ENCODE measurements at regions not wholly inside any gene's neighbourhood (a gene's known extent, or its start where the extent isn't known, plus 50 kb on each side); places are given as distances from the start of the nearest gene placed in this dataset.

GRCh38 chr6:95830859-95831557 is 184.8 kb upstream of the FUT9 start:
- H3K9ac ChIP-seq (ENCODE audit: low read length in 3 of 3) = no peak overlapping the region
- no peak for TF ChIP-seq CTCF (IDR thresholded peaks at IDR 0.05; ENCODE audit: borderline replicate concordance, extremely low read depth, insufficient read depth)
- DNase-seq (no peak), FAIRE-seq (no peak)
- no peaks in the 10 kb centered on the region for H3K36me3 ChIP-seq (ENCODE audit: control insufficient read depth in 2 of 3, insufficient read depth in 3 of 3, low read length in 3 of 3)
- no peaks in the 10 kb centered on the region for H3K9me3 ChIP-seq (ENCODE audit: control insufficient read depth in 2 of 3, insufficient read depth in 1 of 3, low read length in 3 of 3)
- H3K27ac ChIP-seq (ENCODE audit: low read depth in 2 of 2, low read length in 2 of 2) = no peak overlapping the region
- H3K4me3 ChIP-seq (ENCODE audit: low read length in 3 of 3) = no peak overlapping the region
- H3K27me3 ChIP-seq (ENCODE audit: control insufficient read depth, insufficient read depth, low read length) = no peaks in the 10 kb centered on the region
- H3K4me1 ChIP-seq (ENCODE audit: control insufficient read depth in 2 of 3, insufficient read depth in 2 of 3, low read depth in 1 of 3, low read length in 3 of 3) = no peaks in the 10 kb centered on the region
- intact Hi-C loops (cut with DNase I) = no loop called here

DNA sequence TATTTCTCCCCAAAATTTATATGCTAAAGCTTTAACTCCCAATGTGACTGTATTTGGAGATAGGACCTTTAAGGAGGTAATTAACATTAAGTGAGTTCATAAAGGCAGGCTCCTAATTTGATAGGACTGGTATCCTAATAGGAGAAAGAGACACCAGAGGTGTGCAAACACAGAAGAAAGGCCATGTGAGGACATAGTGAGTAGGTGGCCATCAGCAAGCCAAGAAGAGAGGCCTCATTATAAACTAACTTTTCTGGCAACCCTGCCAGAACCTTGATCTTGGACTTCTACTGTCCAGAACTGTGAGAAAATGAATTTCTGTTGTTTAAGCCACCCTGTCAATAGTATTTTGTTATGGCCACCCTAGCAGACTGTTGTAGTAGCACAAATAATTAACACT is 177.9 kb upstream of the FUT9 start:
- no peak for FAIRE-seq
- intact Hi-C loops (cut with DNase I) = no loop called here
- H3K36me3 ChIP-seq (ENCODE audit: control insufficient read depth in 2 of 3, insufficient read depth in 3 of 3, low read length in 3 of 3) = no peaks in the 10 kb centered on the region

GRCh38 chr6:95841560-95841959 is 174.2 kb upstream of the FUT9 start:
- Histone ChIP-seq H3K9me3 (ENCODE audit: control insufficient read depth in 2 of 3, insufficient read depth in 1 of 3, low read length in 3 of 3) (no peaks in the 10 kb centered on the region), H3K4me3 (ENCODE audit: low read length in 3 of 3) (no peak overlapping the region), H3K27ac (ENCODE audit: low read depth in 2 of 2, low read length in 2 of 2) (no peak overlapping the region), H3K9ac (ENCODE audit: low read length in 3 of 3) (no peak overlapping the region), H3K4me1 (ENCODE audit: control insufficient read depth in 2 of 3, insufficient read depth in 2 of 3, low read depth in 1 of 3, low read length in 3 of 3) (no peaks in the 10 kb centered on the region), H3K27me3 (ENCODE audit: control insufficient read depth, insufficient read depth, low read length) (no peaks in the 10 kb centered on the region), H3K36me3 (ENCODE audit: control insufficient read depth in 2 of 3, insufficient read depth in 3 of 3, low read length in 3 of 3) (no peaks in the 10 kb centered on the region)
- DNase-seq = no peak
- intact Hi-C loops (cut with DNase I) = no loop called here
- TF ChIP-seq CTCF (IDR thresholded peaks at IDR 0.05; ENCODE audit: borderline replicate concordance, extremely low read depth, insufficient read depth) = no peak
- FAIRE-seq = no peak

More for the DNA sequence above, 177.9 kb upstream of the FUT9 start:
- H3K9me3 ChIP-seq (ENCODE audit: control insufficient read depth in 2 of 3, insufficient read depth in 1 of 3, low read length in 3 of 3) = no peaks in the 10 kb centered on the region
- no peak overlapping the region for H3K9ac ChIP-seq (ENCODE audit: low read length in 3 of 3)
- H3K27me3 ChIP-seq (ENCODE audit: control insufficient read depth, insufficient read depth, low read length) = no peaks in the 10 kb centered on the region
- no peak overlapping the region for H3K27ac ChIP-seq (ENCODE audit: low read depth in 2 of 2, low read length in 2 of 2)
- H3K4me1 ChIP-seq (ENCODE audit: control insufficient read depth in 2 of 3, insufficient read depth in 2 of 3, low read depth in 1 of 3, low read length in 3 of 3) = no peaks in the 10 kb centered on the region
- DNase-seq = no peak
- no peak for TF ChIP-seq CTCF (IDR thresholded peaks at IDR 0.05; ENCODE audit: borderline replicate concordance, extremely low read depth, insufficient read depth)
- no peak overlapping the region for H3K4me3 ChIP-seq (ENCODE audit: low read length in 3 of 3)

- Histone ChIP-seq H3K4me1 (ENCODE audit: control insufficient read depth in 2 of 3, insufficient read depth in 2 of 3, low read depth in 1 of 3, low read length in 3 of 3) (no peaks in the 10 kb centered on the region), H3K27me3 (ENCODE audit: control insufficient read depth, insufficient read depth, low read length) (no peaks in the 10 kb centered on the region), H3K36me3 (ENCODE audit: control insufficient read depth in 2 of 3, insufficient read depth in 3 of 3, low read length in 3 of 3) (no peaks in the 10 kb centered on the region), H3K27ac (ENCODE audit: low read depth in 2 of 2, low read length in 2 of 2) (no peak overlapping the region), H3K9me3 (ENCODE audit: control insufficient read depth in 2 of 3, insufficient read depth in 1 of 3, low read length in 3 of 3) (no peaks in the 10 kb centered on the region), H3K9ac (ENCODE audit: low read length in 3 of 3) (no peak overlapping the region), H3K4me3 (ENCODE audit: low read length in 3 of 3) (no peak overlapping the region)
- intact Hi-C loops (cut with DNase I) = no loop called here
- no peak for DNase-seq
- no peak for TF ChIP-seq CTCF (IDR thresholded peaks at IDR 0.05; ENCODE audit: borderline replicate concordance, extremely low read depth, insufficient read depth)
- no peak for FAIRE-seq
Observed at GRCh38 chr6:95846652-95847051, 169.1 kb upstream of the FUT9 start.

All from kidney (tissue), 13 donors.